ENCODE measurements at regions not wholly inside any gene's neighbourhood (a gene's known extent, or its start where the extent isn't known, plus 50 kb on each side); places are given as distances from the start of the nearest gene placed in this dataset.

GRCh38 chr1:157288492-157288891 lies 150.3 kb upstream of the ETV3 start:
- Mint-ChIP-seq H3K4me3 (ENCODE audit: low read depth) (no peak overlapping the region), H3K27me3 (ENCODE audit: low read depth) (peaks cover 4% of the 10 kb centered on the region), H3K27ac (no peak overlapping the region), H3K9me3 (no peaks in the 10 kb centered on the region), H3K36me3 (ENCODE audit: low read depth) (no peaks in the 10 kb centered on the region), H3K4me1 (ENCODE audit: low read depth) (no peaks in the 10 kb centered on the region)
- no peak for DNase-seq (ENCODE audit: low spot score)
- intact Hi-C loops (cut with micrococcal nuclease), result no loop called here

- Mint-ChIP-seq H3K27ac (no peak overlapping the region), H3K36me3 (ENCODE audit: low read depth) (no peaks in the 10 kb centered on the region), H3K9me3 (no peaks in the 10 kb centered on the region), H3K4me1 (ENCODE audit: low read depth) (no peaks in the 10 kb centered on the region), H3K4me3 (ENCODE audit: low read depth) (no peak overlapping the region), H3K27me3 (ENCODE audit: low read depth) (peaks cover 6% of the 10 kb centered on the region)
- intact Hi-C loops (cut with micrococcal nuclease), result no loop called here
- no peak for DNase-seq (ENCODE audit: low spot score)
Measured at GRCh38 chr1:157288006-157288405, 149.8 kb upstream of the ETV3 start.

DNA sequence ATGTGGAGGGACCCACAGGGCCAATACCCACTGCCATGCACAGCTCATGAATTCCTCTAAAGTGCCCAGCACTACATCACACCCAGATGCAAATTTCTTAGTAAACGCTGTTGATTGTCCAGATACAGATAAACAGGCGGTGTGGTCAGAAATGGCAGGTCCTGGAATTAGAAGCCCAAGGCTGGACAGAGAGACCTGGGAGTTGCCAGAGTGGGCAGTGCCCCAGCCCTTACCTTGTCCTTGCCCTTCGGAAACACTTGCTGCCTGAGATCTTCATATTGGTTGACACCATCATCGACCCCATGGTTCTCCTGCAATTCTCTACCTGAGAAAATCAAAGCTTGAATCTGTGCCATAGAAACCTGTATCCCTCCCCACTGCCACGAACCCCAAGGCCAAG lies 149.3 kb upstream of the ETV3 start:
- Mint-ChIP-seq H3K27ac (no peak overlapping the region), H3K9me3 (no peaks in the 10 kb centered on the region), H3K36me3 (ENCODE audit: low read depth) (no peaks in the 10 kb centered on the region), H3K4me1 (ENCODE audit: low read depth) (no peaks in the 10 kb centered on the region), H3K27me3 (ENCODE audit: low read depth) (peaks cover 11% of the 10 kb centered on the region), H3K4me3 (ENCODE audit: low read depth) (no peak overlapping the region)
- intact Hi-C loops (cut with micrococcal nuclease), result no loop called here
- DNase-seq (ENCODE audit: low spot score), result no peak

- no peak for DNase-seq (ENCODE audit: low spot score)
- no peak overlapping the region for H3K4me3 Mint-ChIP-seq (ENCODE audit: low read depth)
- no peaks in the 10 kb centered on the region for H3K4me1 Mint-ChIP-seq (ENCODE audit: low read depth)
- peaks cover 11% of the 10 kb centered on the region for H3K27me3 Mint-ChIP-seq (ENCODE audit: low read depth)
- H3K9me3 Mint-ChIP-seq, result no peaks in the 10 kb centered on the region
- H3K27ac Mint-ChIP-seq, result no peak overlapping the region
- intact Hi-C loops (cut with micrococcal nuclease), result no loop called here
- H3K36me3 Mint-ChIP-seq (ENCODE audit: low read depth), result no peaks in the 10 kb centered on the region
Measured at GRCh38 chr1:157286646-157287420, 148.6 kb upstream of the ETV3 start.

DNA sequence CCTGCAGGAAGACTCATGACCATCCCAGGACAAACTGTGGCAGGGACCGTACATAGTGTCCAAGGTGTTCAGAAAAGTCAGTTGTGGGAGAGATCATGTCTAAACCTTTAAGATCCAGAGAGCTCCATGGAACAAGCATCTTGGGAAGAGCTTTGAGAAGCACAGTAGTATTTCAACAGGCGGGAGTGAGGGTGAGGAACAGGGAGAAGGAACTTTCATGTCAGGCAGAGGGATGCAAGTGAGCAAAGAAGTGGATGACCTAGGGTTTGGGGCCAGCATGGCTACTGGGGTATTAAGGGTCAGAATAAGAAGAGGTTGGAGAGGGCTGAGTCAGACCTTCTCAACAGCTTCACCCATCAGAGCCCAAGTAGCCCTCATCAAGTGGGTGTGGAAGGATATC lies 147.9 kb upstream of the ETV3 start:
- Mint-ChIP-seq H3K27ac (no peak overlapping the region), H3K27me3 (ENCODE audit: low read depth) (peaks cover 13% of the 10 kb centered on the region), H3K9me3 (no peaks in the 10 kb centered on the region), H3K36me3 (ENCODE audit: low read depth) (no peaks in the 10 kb centered on the region), H3K4me1 (ENCODE audit: low read depth) (no peaks in the 10 kb centered on the region), H3K4me3 (ENCODE audit: low read depth) (no peak overlapping the region)
- DNase-seq (ENCODE audit: low spot score), result no peak
- intact Hi-C loops (cut with micrococcal nuclease), result no loop called here

- Mint-ChIP-seq H3K9me3 (no peaks in the 10 kb centered on the region), H3K27ac (no peak overlapping the region), H3K4me3 (ENCODE audit: low read depth) (no peak overlapping the region), H3K4me1 (ENCODE audit: low read depth) (no peaks in the 10 kb centered on the region), H3K27me3 (ENCODE audit: low read depth) (peaks cover 13% of the 10 kb centered on the region), H3K36me3 (ENCODE audit: low read depth) (no peaks in the 10 kb centered on the region)
- no peak for DNase-seq (ENCODE audit: low spot score)
- intact Hi-C loops (cut with micrococcal nuclease), result no loop called here
Measured at GRCh38 chr1:157284451-157284850, 146.3 kb upstream of the ETV3 start.

DNA sequence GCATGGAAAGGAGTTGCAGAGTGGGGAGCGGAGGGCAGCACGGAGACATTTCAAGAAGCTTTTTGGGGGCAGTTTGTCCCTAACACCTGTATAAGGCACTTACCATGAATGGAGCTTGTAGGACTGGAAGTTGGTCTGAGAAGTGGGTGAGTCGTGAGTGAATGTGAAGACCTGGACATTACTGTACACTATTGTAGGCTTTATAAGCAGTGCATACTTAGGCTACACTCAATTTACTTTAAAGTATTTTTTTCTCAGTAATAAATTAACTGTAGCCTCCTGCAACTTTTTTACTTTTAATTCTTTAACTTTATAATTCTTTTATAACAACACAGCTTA lies 141.6 kb upstream of the ETV3 start:
- Mint-ChIP-seq H3K4me1 (ENCODE audit: low read depth) (no peaks in the 10 kb centered on the region), H3K4me3 (ENCODE audit: low read depth) (no peak overlapping the region), H3K9me3 (no peaks in the 10 kb centered on the region), H3K27ac (no peak overlapping the region), H3K27me3 (ENCODE audit: low read depth) (peaks cover 19% of the 10 kb centered on the region), H3K36me3 (ENCODE audit: low read depth) (no peaks in the 10 kb centered on the region)
- DNase-seq (ENCODE audit: low spot score), result no peak
- intact Hi-C loops (cut with micrococcal nuclease), result no loop called here

DNA sequence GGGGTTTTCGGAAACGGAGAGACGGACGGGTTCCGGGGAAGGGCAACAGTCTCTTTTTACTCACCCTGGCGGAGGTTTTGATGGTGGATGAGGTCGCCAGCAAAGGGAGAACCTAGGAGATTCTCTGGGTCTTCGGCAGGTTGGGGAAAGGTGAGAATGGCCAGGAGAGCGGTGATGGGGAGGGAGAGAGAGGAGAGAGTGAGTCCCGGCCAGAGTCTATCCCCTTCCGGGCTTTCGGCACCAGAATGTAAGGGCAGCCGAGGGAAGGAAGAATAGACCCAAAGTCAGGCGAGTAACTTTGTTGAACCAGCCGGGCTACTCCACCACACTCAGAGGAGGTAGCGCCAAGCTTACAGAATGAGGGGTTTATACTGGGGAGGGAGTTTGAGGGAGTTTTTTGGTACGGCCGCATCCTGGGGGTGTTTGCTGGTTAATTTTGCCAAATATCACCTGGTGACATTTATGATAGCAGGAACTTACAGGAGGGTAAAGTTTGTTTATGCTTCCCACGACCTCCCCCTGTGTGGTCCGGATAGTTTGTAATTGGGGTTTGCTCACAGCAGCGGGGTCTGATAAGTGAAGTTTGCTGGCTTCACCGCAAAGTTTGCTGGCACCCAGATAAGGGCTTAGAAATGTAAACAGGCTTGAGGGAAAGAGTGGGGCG lies 141.1 kb upstream of the ETV3 start:
- no peaks in the 10 kb centered on the region for H3K9me3 Mint-ChIP-seq
- intact Hi-C loops (cut with micrococcal nuclease), result no loop called here
- no peak overlapping the region for H3K4me3 Mint-ChIP-seq (ENCODE audit: low read depth)
- H3K27me3 Mint-ChIP-seq (ENCODE audit: low read depth), result peaks cover 19% of the 10 kb centered on the region
- DNase-seq (ENCODE audit: low spot score), result no peak
- no peaks in the 10 kb centered on the region for H3K36me3 Mint-ChIP-seq (ENCODE audit: low read depth)
- no peaks in the 10 kb centered on the region for H3K4me1 Mint-ChIP-seq (ENCODE audit: low read depth)
- H3K27ac Mint-ChIP-seq, result no peak overlapping the region

DNA sequence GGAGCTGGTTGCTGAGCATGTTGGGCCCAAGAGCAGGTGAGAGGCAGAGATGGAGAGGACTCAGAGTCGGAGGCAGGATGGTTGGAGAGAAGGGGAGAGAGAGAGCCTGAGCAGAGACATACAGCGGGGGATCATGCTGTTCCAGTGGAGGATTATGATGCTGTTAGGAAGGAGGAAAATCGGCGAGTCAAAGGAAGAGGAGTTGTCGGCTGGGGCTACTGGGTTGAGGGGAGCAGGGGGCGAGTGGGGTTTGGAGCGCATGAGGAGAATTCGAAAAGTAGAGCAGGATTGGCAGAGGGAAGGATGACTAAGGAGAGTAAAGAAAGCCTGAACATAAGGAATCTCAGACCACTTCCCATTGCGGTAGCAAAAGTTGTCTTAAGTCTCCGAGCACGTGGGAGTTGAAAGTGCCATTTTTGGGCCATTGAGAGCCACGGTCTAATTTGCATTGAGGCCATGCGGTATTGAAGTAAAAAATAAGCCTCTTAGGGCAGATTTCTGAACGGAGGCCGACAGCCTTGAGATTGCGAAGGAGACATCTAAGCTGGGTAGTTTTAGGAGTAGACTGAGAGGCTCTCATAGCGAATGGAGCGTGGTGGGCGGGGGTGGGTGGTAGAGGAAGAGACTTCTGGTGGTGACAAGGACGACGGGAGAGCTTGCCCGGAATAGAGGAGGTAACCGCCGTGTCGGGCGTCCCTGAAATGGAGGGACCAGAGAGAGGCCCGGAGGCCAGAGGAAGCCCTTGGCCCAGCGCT lies 140.4 kb upstream of the ETV3 start:
- no peaks in the 10 kb centered on the region for H3K4me1 Mint-ChIP-seq (ENCODE audit: low read depth)
- no peak overlapping the region for H3K4me3 Mint-ChIP-seq (ENCODE audit: low read depth)
- peaks cover 19% of the 10 kb centered on the region for H3K27me3 Mint-ChIP-seq (ENCODE audit: low read depth)
- intact Hi-C loops (cut with micrococcal nuclease), result no loop called here
- H3K36me3 Mint-ChIP-seq (ENCODE audit: low read depth), result no peaks in the 10 kb centered on the region
- DNase-seq (ENCODE audit: low spot score), result no peak
- no peak overlapping the region for H3K27ac Mint-ChIP-seq
- H3K9me3 Mint-ChIP-seq, result no peaks in the 10 kb centered on the region

DNA sequence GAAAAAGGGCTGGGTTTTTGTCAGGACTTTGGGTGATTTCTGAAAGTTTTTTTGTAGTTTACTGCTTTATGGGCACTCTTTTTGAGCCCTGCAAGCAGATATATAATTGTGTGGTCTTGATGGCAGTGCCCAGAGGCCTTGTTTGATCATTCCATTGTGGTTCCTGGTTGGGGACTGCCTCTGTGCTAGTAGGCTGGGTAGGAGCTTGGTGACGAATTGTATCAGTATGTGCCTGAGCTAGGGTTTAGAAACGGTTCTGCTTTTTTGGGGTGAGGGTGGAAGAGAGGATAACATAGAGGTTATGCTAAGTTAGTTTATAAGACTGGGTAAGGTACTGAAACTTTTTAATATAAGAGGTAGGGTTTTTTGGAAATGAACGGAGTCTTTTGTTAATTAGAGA lies 139.7 kb upstream of the ETV3 start:
- no peaks in the 10 kb centered on the region for H3K36me3 Mint-ChIP-seq (ENCODE audit: low read depth)
- no peaks in the 10 kb centered on the region for H3K4me1 Mint-ChIP-seq (ENCODE audit: low read depth)
- intact Hi-C loops (cut with micrococcal nuclease), result no loop called here
- peaks cover 17% of the 10 kb centered on the region for H3K27me3 Mint-ChIP-seq (ENCODE audit: low read depth)
- no peak overlapping the region for H3K27ac Mint-ChIP-seq
- no peak overlapping the region for H3K4me3 Mint-ChIP-seq (ENCODE audit: low read depth)
- H3K9me3 Mint-ChIP-seq, result no peaks in the 10 kb centered on the region
- no peak for DNase-seq (ENCODE audit: low spot score)

- no peaks in the 10 kb centered on the region for H3K36me3 Mint-ChIP-seq (ENCODE audit: low read depth)
- no peak for DNase-seq (ENCODE audit: low spot score)
- H3K27ac Mint-ChIP-seq, result no peak overlapping the region
- H3K4me3 Mint-ChIP-seq (ENCODE audit: low read depth), result no peak overlapping the region
- intact Hi-C loops (cut with micrococcal nuclease), result no loop called here
- no peaks in the 10 kb centered on the region for H3K9me3 Mint-ChIP-seq
- no peaks in the 10 kb centered on the region for H3K4me1 Mint-ChIP-seq (ENCODE audit: low read depth)
- peaks cover 12% of the 10 kb centered on the region for H3K27me3 Mint-ChIP-seq (ENCODE audit: low read depth)
Measured at GRCh38 chr1:157277281-157277680, 139.1 kb upstream of the ETV3 start.

DNA sequence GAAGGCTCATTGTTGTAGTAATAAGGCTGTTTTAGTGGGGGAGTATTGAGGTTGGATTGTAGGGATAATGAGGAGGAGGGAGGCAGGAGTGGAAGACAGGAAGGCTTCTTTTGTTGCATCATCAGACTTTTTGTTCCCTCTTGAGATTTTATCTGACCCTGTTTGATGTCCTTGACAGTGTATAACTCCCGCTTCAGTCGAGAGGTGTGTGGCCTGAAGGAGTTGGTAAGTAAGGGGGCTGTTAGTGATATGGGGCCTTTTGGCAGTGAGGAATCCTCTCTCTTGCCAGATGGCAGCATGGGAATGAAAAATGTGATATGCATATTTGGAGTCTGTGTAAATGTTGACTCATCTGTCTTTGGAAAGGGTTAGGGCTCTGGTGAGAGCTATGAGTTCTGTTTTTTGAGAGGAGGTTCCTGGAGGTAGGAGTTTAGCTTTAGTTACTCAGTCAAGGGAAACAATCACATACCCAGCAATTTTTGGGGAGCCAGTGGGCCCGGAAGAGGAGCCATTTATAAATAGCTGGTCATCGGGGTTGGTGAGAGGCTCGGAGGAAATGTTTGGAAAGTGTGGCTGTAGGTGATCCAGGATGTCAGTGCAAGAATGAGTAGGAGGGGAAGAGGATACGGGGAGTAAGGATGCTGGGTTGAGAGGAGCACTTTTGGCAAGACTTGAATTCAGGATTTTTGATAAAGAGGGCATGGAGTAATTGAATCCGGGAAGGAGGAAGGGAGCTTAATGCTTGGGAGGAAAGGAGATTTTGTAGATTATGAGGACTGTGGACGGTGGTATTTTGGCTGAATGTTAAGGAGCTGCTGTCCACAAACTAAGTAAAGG lies 136.7 kb upstream of the ETV3 start:
- H3K9me3 Mint-ChIP-seq, result no peaks in the 10 kb centered on the region
- no peak overlapping the region for H3K27ac Mint-ChIP-seq

More for the DNA sequence above, 136.7 kb upstream of the ETV3 start:
- intact Hi-C loops (cut with micrococcal nuclease), result no loop called here
- Mint-ChIP-seq H3K4me3 (ENCODE audit: low read depth) (no peak overlapping the region), H3K27me3 (ENCODE audit: low read depth) (peaks cover 9% of the 10 kb centered on the region), H3K4me1 (ENCODE audit: low read depth) (no peaks in the 10 kb centered on the region), H3K36me3 (ENCODE audit: low read depth) (no peaks in the 10 kb centered on the region)
- DNase-seq (ENCODE audit: low spot score), result no peak

All from activated T-helper 2 cell treated with anti-CD3 and anti-CD28 coated beads, Interferon-gamma antibody, Interleukin-2, Interleukin-4, amounts not matched to agents 10 μg/mL and 5 μg/mL and 100 μg/mL, durations not matched to agents 14 hours and 24 hours and 36 hours (primary cell).